Ramos (cell line): ENCODE measurements at regions not wholly inside any gene's neighbourhood (a gene's known extent, or its start where the extent isn't known, plus 50 kb on each side); places are given as distances from the start of the nearest gene placed in this dataset.

Source experiments
- in situ Hi-C: fragments of 300-500 bp; cut with MboI; formaldehyde crosslinking; loops from one replicate; pipeline ENCODE4 v1.14.3; 2022; ENCODE audit warnings: low sequenced_read_pairs; ENCODE audit not compliant: unreplicated experiment

DNA sequence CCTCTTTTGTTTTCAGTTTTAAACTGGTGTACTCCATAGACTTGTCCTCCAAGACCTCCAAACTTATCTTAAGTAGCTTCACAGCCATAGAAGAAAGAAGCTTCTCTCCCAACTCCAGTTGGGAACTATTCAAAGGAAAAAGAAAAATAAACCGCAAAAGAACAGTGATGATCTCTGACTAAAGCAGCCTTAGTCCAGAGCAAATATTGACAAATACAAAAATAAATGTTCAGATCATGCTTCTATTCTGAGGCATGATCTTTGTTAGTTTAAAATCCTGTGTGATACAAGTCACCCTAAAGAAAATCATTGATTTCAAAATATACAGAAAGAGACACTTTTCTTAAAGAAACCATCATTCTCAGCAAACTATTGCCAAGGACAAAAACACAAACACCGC, 373.0 kb upstream of the SMIM30 start:
- in situ Hi-C loops, result no loop called here

GRCh38 chr7:113487925-113488731, 369.8 kb upstream of the SMIM30 start:
- in situ Hi-C loops, result no loop called here

DNA sequence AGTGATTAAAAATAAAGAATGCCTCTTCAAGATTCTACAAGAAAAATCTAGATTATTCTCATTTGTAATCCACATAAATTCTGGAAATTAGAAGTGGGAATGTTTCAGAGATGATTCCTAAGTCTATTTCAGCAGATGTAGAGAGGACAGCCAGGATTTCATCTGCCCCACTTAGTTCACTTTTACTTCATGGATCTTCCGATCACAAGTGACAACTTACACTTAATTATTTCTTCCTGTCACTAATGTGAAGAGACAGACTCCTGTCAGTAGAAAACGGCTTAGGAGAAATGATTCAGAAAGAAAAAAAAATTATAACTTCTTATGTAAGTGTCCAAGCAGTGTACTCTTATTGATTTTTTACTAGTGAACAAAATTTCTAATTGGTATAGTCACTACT, 368.2 kb upstream of the SMIM30 start:
- in situ Hi-C loops, result no loop called here

DNA sequence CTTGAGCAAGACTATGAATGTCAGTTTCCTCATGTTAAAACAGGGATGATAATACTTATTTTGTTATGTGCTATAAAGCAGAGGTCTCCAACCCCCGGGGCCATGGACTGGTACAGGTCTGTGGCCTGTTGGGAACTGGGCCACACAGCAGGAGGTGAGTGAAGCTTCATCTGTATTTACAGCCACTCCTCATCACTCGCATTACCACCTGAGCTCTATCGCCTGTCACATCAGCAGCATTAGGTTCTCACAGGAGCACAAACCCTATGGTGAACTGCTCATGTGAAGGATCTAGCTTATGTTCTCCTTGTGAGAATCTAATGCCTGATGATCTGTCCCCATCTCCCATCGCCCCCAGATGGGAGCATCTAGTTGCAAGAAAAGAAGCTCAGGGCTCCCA, 365.3 kb upstream of the SMIM30 start:
- in situ Hi-C loops, result no loop called here

- in situ Hi-C loops, result no loop called here
Observed at GRCh38 chr7:113480537-113480936, 362.2 kb upstream of the SMIM30 start.

DNA sequence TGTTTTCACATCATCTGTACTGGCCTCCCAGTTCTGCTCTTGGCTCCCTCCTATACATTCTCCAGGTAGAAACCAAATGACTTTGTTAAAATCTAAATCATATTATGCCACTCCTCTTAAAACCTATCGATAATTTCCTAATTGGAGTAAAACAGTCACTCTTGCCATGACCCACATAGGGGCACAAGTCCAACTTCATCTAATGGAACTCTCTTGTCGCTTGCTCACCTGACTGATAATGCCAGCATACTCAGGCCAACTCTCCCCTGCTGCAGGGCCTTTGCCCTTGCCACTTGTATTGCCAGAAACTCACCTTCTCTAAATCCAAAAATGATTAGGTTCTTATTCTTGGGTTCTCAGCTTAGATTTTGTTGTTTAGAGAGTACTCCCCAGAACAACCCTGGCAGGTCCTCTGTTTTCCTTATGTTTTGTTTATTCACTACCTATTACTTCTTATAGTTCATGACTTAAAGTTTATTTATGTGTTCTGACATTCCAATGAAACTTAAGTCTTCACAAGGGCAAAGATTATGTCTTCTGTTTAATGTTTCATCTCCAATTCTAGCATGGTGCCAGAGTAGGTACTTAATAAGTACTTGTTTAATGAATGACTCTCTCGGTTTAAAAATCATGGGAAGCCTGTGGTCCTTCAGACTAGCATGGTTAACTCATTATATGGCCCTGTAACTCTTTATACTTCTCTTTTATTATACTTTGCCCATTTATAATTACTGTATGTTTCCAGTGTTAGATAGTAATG, 345.9 kb upstream of the SMIM30 start:
- in situ Hi-C loops, result no loop called here

DNA sequence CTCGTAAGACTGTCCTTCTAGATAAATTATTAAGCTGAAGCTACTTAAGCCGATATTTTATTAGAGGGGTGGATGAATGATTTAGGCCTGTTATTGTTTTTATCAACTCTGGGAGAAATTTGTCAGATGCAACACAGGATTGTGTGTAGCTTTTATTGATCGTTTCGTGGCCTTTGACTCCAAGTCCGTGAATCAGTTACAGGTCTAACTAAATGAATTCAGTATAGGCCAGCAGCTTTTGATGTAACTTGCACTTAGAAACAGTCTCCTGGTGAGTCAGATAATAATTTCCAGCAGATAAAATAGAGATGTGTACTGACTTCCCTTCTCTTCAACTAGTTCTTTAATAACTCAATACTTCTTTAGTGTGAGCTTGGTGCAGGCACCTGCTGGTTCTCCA, 341.7 kb upstream of the SMIM30 start:
- in situ Hi-C loops, result no loop called here

DNA sequence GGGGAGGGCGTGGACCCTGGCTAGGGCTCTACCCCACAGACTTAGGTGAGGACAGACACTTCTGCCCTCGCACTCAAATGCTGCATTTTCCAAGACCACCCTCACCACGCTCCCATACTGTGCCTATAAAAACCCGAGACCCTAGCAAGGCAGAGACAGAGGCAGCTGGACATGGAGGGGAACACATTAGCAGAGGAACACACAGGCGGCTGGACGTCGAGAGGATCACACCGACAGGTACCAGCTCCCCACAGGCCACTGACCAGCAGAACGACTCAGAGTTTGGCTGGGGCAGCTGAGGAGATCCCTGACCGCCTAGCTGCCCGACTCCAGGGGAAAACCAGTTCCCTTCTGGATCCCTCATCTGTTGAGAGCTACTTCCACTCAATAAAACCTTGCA, 338.2 kb upstream of the SMIM30 start:
- in situ Hi-C loops, result no loop called here

DNA sequence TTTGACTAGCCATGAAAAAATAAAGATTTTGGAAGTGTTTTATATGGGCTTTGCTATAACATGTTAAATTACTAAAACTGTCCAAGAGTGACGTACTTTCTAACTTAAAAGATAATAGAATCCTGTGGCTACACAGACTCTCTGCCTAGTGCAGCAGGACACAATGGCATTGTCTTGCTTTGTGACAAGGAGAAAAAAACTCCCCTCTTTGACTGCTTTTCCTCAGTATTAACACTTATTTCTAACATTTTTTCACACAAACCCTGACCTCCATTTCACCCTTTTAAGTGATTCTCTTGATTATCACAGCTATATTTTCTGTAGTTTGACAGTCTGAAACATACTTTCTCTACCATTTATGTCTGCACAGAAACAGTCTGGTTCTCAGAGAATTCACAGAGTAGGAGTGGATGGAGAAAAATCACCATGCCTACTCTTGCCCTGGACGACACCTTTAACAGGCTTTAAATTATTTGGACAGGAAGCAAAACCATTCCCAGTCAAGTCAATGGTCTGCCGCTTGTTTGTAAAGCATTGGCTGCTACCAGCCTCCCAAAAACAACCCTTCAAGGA, 336.3 kb upstream of the SMIM30 start:
- in situ Hi-C loops, result no loop called here

DNA sequence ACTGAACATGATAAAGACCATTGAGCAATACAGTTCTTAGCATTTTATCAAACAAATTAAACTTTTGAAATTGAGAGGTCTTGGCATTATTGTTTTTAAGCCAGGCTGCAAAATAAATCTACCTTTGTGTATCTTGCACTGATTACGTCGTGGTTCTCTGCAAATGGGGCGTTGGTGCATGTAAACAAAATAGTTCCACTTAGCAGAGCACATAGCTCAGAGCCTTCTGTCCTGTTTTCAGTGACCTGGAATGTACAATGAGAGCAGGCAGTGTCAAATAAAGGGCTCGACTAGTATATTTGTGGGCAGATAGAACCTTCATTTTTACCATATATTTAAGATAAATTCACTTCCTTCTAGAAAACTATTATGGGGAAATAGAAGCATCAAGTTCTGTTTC, 333.9 kb upstream of the SMIM30 start:
- in situ Hi-C loops, result no loop called here

GRCh38 chr7:113446791-113447190, 328.4 kb upstream of the SMIM30 start:
- in situ Hi-C loops, result no loop called here

DNA sequence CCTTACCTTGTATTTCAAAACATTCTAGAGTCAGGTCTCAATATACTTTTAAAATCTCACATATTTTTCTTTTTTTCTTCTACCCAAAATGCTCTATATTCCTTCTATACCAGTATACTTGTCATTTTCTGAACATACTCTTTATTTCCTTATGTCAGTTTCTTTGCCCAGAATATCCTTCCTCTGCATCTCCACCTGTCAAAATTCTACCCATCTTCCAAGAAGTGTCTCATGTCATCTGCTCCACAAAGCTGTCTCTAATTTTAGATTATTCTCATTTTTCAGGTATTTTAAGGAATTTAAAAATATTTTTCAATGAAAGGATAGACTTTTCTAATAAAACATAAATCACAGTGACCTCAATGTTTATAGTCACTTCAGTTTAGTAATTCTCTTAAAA, 328.0 kb upstream of the SMIM30 start:
- in situ Hi-C loops, result no loop called here

DNA sequence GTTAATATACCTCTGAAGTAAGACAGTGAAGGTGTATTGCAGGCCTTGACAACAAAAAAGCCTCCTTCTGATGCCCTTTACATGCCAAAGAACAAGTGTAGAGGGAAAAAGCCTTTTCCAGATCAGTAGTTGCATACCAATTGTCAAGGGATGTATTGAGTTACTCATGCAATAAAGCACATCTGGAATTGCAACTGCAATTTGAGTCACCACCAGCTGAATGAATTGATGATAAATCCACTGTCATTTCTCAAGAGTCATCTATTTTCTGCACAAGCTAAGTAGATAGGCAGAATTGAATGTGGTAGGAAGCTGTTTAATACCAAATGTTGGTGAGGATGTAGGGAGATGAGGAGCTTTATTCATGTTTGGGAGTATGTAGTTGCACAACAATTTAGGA, 325.9 kb upstream of the SMIM30 start:
- in situ Hi-C loops, result no loop called here

DNA sequence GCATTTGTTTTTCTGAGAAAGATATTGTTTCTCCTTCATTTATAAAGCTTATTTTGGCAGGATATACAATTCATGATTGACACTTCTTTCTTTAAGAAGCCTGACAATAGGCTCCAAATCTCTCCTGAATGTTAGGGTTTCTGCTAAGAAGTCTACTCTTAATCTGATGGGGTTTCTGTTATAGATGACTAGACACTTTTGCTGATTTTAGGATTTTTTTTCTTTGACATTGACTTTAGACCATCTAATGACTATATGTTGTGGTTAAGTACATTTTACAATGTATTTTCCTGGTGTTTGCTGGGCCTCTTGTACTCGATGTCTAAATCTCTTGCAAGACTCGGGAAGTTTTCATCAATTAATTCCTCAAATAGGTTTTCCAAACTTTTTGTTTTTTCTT, 321.8 kb upstream of the SMIM30 start:
- in situ Hi-C loops, result no loop called here

- in situ Hi-C loops, result no loop called here
Observed at GRCh38 chr7:113431406-113431805, 313.1 kb upstream of the SMIM30 start.

GRCh38 chr7:113424185-113424817, 305.9 kb upstream of the SMIM30 start:
- in situ Hi-C loops, result loop anchor here (10.0 kb wide), 2 partner anchors 260 to 870 kb away; no protein-coding TSS in a partner anchor

GRCh38 chr7:113421696-113422330, 303.5 kb upstream of the SMIM30 start:
- in situ Hi-C loops, result loop anchor here (10.0 kb wide), 2 partner anchors 257 to 867 kb away; no protein-coding TSS in a partner anchor

- in situ Hi-C loops, result loop anchor here (10.0 kb wide), 1 partner anchor 400 kb away; no protein-coding TSS in a partner anchor
Observed at GRCh38 chr7:113414401-113415035, 296.2 kb upstream of the SMIM30 start.

DNA sequence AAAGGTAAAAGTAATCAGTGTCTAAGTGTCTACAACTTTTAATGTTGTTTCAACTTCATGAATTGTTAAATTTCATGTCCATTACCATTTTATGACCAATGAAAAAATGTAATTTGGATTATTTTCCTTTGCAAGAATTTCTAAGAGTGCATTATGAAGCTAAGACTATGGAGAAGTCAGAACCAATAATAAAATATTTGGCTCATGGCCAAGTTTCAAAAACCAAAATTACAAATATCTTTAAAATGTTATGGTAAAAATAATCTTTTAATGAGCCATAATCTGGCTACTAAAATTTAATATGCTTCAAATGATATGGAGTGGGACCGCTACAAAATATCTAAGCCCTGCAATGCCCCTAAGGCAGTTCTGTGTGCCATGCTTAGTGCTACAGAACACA, 294.1 kb upstream of the SMIM30 start:
- in situ Hi-C loops, result loop anchor here (10.0 kb wide), 1 partner anchor 398 kb away; no protein-coding TSS in a partner anchor

DNA sequence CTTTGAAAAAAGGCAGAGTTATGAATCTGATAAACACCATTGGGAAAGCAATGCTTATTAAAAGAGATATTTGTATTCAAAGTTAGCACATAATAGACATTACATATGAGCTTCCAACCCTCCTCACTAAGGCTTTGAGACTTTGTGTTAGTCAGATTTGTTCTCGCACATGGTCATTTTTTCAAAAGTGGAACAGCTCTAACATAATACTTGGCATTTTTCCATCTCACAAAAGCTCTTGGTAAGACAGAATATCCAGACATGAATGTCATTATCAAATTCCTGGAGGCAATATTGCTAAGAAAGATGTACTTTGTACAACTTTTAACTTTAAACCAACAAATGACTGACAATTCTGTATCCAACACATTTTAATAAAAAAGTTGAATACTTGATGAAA, 292.4 kb upstream of the SMIM30 start:
- in situ Hi-C loops, result loop anchor here (10.0 kb wide), 1 partner anchor 396 kb away; no protein-coding TSS in a partner anchor
